GM21381 (cell line): ENCODE measurements at regions not wholly inside any gene's neighbourhood (a gene's known extent, or its start where the extent isn't known, plus 50 kb on each side); places are given as distances from the start of the nearest gene placed in this dataset.
A peak's percentile ranks its signal among the peaks of the same experiment; 100 is the strongest.
"Not testable (repeated sequence)": the region's sequence is repeated elsewhere in the genome, so short reads cannot be mapped to it uniquely, and the experiment has no call there.

Experiments used
- ATAC-seq: cut with Tn5 transposase; IDR thresholded peaks from one replicate; pipeline ENCODE4 v1.9.1; 2021; ENCODE audit warnings: mild to moderate bottlenecking, moderate library complexity; ENCODE audit not compliant: unreplicated experiment

DNA sequence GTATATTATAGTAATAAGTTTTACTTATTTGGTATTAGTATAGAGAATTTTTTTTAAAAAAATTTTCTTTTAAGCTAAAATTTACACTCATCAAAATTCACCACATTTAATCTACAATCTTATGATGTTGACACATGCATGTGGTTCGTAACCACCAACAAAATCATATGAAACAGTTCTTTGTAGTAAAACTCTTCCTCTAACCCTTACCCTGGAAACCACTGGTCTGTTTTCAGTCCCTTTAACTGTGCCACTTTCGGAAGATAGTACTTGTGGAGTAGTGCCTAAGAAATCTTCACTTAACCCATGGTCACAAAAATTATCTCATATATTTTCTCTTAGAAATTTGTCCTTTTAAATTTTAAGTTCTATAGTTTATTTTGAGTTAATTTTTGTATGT is 1498.8 kb downstream of the MAT2B start:
- ATAC-seq = no peak

DNA sequence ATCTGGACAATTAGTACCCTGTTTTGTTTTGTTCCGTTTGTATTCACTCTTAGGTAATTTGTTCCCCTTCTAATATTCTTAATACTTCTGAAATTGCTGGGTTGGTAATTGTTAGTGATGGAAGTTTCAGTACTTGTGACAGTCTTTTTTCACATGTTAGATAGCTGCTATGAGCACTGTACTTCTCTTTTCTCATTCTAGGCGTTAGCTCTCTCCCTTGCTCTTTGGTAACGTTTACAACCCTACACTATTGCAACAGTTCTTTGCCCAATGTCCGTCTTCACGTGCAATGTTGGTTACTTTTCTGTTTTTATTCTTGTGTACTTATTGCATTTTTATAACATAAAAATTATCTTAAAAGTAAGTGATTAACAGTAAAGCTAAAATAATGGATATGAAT is 1509.0 kb downstream of the MAT2B start:
- ATAC-seq = no peak

DNA sequence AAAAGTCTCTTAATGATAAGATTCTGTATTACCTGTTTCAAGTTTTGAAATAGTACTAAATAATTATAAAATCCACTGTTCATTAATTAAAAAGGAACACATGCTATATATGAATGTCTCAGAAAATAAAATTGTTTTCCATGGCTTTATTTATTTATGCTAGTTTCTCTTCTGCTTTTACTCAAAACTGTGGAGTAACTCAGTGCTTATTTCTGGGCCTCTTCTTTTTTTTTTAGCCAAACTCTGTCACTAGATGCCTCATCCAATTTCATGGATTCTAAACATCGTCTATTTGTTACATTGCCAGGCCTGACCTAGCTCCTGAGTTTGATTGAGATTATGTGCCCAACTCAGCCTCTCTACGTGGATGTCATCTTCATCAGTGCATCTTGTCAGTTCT is 1509.7 kb downstream of the MAT2B start:
- ATAC-seq = no peak

DNA sequence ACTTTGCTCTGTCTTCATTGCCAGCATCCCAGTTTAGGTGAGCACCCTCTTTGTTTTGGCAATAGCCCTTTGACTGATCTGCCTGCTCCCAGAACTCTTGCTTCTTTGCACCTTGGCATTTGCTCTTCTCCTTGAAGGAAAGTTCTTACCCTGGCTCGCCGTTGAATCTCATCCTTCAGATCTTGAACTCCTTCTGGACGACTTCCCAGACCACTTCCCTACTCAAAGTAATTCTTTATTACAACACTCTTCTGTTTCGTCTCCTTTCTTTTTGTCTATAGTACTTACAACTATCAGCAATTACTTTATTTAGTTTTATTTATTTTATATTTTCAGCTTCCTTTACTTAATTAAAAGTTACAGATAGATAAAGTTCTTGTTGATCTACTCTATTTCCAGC is 1510.1 kb downstream of the MAT2B start:
- no peak for ATAC-seq

DNA sequence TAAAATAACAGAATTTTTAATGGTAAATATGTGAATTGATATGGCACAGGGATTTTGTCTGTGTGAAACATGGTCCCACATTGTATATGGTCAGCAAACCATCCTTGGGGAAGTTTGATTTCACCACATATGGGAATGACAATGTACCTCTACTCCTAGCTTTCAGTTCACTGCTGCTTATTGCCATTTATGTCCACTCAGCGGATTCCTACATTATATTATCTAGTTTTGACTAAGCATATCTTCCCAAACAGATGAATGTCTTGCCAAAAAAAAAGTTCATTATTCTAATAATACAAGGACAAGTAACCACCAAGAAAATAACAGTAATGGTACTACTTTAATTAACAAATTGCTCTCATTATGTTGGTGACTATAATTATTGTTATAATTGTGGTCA is 1521.6 kb downstream of the MAT2B start:
- no peak for ATAC-seq

DNA sequence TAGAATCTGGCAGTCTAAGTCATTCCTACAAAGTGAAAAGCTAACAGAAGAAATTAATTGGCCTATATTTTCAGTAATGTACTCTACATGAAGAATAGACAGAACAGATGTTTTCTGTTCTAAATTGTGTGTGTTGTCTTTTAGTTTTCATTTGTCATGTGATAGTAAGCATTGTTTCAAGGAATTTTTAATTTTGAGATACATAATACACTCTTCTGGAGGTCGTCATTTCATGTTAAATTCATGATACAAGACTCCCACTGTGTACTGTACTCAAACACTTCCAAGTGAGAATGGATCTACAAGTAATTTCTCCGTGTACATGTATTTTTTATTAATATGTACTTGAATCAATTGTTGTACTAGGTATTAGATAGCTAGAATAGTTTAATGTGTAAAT is 1522.9 kb downstream of the MAT2B start:
- no peak for ATAC-seq

DNA sequence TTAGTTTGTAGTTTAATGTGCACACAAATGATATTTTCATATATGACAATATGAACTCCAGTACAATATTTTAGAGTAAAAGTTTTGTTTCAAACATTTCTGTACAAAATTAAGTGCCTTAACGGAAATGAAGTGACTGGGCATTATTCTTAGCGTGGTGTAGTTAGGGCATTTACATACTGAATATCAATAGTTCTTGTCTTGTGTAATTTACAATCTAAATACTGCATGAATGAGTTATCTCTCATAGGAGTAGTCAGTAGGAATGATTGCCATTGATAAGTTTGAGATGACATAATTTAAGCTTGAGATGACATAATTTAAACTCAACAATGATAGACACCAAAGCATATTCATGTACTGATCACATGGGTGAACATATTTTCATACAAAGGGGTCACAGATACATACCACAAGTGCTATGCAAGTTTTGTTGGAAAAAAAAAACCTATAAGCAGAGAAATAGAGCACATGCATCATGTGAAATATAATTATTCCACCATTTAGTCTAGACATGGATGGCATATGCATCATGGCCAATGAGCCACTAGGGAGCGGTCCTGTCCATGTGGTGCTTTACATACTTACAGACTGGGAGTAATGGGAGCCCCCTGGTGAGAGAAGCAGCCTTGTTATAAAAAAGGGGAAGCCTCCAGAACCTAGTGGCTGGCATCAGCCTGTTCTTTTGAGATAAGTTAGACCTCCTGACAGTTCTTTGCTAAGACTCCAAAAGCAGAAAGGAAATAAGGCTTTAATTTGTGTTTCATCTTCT is 1523.9 kb downstream of the MAT2B start:
- ATAC-seq = peak; percentile 69

DNA sequence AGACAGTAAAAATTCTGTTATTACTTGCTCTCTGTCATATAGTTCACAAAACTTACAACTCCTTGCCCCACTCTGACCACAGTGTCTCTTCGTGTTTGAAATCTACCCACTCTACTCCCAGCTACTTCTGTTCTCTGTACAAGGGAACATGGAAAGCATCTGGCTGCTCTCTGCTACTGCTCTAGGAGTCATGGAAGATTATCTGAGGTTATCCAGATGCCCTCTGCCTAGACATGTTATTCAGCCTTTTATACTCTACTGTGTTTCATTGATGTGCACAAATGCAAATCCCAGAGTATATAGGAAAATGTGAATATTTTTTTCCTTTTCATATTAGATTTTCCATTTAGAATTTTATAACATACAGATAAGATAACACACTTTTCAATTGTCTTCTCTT is 1525.6 kb downstream of the MAT2B start:
- no peak for ATAC-seq

DNA sequence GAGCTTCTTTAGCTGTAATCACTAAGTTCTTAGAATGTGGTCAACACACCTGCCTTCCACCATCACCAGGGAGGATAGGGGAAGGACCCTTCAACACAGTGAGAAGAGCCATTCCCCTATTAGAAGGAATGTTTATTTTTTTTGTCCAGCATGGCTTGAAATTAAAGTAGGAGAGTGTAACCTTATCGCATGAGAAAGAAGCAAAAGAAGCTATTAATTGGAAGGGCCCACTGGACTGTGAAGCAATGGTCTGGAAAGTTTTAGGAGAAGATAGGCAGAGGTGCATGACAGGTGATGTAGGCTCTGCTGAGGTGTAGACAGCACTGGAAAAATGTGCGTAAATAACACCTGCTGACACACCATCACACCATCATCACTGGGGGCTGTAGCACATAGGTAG is 1526.0 kb downstream of the MAT2B start:
- no peak for ATAC-seq

DNA sequence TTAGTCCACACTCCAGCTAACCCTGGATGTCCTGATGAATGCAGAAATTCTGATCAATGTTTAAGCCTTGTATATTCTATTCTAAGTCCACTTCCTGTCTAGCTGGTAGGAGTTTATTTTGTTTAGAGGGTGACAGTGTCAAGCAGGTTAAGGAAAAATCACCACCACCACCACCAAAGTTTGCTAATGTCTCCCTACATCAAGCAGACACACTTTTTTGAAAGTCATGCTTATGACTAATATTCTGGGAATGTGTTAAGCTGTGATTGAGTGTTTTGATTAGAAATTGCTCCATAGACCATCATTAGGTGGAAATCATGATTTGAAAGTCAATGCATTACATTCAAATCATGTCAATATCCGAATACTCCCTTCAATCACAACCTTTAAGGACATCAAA is 1530.1 kb downstream of the MAT2B start:
- no peak for ATAC-seq

DNA sequence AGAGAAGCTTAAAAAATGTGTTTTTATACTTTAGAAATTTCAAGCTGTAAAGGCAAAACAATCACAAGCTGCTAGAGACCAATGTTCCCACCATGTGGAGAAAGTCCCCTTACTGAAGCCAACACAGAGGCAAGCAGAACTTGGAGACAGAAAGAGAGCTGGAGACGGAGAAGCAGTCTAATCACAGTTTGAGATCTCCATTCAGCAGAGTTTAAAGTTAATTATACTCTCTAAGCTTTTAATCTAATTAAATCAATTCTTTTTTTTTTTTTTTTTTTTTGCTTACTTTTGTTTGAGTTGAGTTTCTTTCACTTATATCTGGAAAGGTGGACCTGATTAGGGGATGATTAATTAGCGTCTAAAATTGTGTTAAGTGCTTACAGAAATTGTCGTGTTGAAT is 1534.3 kb downstream of the MAT2B start:
- no peak for ATAC-seq

DNA sequence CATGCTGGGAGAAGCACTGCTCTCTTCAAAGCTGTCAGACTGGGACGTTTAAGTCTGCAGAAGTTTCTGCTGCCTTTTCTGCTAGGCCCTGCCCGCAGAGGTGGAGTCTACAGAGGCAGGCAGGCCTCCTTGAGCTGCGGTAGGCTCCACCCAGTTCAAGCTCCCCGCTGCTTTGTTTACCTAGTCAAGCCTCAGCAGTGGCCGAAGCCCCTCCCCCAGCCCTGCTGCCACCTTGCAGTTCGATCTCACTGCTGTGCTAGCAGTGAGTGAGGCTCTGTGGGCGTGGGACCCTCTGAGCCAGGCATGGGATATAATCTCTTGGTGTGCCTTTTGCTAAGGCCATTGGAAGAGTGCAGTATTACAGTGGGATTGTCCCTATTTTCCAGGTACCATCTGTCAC is 1540.5 kb downstream of the MAT2B start:
- ATAC-seq = not testable (repeated sequence)

DNA sequence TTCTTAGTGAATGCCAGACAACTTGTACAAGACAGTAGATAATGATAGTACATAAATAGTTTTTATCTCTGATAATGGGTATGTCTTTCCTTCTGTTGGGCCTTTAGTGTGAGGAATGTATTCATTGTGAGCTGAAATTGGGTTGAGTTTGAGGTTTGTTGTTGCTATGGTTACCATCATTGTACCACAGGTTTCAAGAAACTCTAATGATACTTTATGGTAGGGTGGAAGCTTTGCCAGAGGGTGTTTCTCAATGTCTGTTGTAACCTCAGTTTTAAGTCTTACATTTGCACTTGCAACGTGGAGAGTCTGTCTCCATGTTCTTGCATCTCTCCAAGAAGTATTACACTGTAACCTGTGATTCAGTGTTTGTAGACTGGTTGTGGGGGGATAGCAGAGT is 1550.1 kb downstream of the MAT2B start:
- no peak for ATAC-seq

DNA sequence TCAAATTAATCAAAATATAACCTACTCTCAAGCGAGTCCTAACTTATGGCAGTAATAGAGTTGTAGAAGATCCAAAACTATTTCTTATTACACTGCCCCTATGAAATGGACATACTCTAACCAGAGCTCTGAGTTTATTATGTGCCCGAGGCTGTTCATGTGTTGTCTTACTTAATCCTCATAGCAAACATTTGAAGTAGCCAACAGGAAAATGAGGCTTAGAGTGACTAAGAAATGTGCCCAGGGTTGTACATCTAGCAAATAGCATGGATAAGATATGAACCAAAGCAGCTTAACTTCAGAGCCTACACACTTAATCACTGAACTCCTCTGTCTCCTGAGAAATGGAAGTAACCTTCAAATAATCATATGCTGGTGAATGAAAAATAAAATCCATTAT is 1551.7 kb downstream of the MAT2B start:
- no peak for ATAC-seq

DNA sequence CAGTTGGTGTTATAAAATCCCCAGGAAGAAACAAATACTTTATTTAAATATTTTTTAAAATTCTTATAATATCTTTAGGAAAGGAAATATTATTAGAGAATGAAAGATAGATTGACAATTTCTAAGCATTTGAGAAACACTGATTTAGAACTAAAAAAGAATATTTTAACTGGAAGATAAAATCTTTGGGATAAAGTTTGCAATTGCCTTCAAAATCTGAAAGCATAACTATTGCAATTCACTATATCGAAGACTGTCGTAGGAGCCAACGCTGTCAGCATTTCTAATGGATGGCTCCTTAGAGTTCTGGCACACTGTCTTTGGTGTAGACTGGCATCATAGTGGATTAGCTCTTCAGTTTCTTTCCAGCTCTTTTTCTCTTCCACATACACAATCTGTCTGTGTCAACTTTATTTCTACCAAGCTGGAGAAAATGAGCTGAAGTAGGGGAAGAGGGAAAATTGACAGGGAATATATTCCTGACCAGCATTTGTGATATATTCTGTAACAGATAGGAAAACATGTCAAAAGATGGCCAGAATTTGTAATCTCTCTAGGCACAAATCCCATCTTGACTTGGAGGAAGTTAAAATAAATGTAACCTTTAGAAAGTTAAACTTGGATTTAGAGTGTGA is 1561.4 kb downstream of the MAT2B start:
- no peak for ATAC-seq

DNA sequence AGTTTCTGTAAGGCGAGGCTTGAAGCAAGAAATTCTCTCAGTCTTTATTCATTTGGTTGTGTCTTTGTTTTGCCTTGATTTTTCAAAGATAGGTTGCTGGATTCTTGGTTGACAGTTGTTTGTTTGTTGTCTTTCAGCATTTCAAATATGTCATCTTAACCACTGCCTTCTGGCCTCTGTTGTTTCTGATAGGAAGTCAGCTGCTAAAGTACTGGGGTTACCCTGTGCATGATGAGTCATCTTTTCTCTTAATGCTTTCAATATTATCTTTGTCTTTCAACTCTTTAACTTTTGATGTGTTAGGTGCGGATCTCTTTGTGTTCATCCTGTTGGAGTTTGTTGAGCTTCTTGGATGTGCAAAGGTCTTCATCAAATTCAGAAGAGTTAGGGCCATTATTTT is 1571.3 kb downstream of the MAT2B start:
- ATAC-seq = no peak

DNA sequence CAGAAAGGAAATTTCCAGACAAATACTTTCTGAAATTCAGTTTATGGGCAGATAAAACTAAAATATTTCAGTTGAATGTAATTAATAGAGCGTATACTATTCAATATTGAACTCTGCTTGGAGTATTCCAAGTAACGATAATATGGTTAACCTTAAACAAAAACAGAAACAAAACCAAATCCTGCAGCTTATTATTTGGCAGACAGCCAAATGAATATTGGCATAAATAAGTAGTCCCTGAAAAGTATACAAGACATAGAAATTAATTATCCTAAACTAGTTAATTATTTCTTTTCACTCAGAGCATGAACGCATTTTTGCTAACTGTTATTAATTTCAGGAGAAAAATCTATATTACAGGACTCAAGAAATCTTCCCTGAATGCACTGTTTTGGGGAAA is 1574.0 kb downstream of the MAT2B start:
- ATAC-seq = no peak

DNA sequence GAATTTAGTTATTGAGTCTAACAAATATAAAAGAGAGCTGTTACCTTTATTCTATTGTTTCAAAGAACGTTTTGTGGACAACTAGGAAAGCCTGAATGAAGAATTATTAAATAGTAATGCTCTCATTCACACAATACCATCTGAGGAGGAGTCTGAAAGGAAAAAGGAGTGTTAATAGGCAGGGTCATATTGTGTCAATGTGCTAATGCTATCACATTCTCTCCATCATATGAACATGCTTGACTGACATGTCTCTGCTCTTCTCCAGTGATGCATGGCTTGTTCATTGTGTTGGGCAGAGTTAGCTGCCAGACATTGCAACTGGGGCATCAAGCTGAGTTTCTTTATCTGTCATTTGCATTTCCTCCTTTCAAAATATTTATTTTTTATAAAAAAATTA is 1578.0 kb downstream of the MAT2B start:
- no peak for ATAC-seq

DNA sequence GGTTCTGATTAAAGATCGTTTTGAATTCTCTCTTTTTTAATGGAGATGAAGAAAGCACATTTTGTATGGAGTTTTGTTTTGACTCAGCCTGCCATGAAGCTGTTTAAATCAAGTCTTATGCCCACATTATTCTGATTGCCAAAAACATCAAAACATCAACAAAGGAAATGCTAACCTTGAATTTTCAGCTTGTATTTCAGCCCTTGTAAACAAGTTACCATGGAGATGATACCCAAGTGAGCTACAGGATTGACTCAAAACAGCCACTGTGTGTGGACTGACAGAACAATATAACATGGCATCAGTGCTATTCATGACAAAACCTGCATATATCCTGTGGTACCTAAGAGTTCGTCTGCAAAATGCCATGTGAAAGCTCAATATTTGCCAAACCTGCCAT is 1581.0 kb downstream of the MAT2B start:
- no peak for ATAC-seq

DNA sequence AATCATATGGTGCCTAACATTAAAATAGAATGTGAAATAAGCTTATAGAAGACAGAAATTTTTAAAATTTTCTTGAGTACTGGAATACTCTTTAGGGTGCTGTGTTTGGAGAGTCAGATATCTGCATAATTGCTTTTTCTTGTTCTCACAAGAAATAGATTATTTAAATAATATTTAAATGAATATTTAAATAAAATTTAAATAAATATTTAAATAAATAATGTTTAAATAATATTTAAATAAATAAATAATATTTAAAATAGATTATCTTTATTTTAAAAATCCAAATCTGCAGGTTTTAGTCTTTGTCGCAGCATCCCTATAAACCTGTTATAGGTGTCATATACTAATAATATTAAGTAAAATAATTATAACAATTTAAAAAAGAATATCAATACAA is 1589.4 kb downstream of the MAT2B start:
- no peak for ATAC-seq

DNA sequence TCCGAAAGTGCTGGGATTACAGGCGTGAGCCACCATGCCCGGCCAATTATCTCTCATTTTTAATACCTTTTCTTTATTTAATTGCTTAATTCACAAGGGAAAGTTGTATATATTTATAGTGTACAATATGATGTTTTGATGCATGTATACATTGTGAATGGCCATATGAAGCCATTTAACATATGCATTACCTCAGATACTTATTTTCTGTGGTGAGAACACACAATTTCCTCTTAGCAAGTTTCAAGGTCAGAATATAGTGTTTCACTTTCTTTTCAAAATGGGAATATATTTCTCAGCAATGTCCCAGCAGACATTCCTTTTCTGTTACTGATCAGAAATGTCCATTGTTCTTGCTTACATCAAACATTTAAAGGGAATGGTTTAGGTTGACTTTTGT is 1596.3 kb downstream of the MAT2B start:
- no peak for ATAC-seq

DNA sequence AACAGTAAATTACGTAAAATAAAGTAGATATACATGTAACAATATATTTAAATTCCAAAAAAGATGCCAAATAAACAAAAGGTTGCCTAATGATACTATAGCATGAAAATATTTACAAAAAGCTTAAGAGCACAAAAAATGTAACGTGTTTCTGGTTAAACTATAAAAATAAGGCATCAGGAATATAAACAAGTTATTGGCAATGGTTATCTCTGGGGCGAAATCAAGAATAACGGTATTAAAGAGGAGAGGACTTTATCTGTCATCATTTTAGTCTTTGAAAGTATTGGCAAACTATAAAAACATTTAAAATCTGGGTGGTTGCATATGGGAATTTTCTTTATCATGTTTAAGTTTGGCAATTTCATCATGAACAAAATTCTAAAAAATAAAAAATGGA is 1599.2 kb downstream of the MAT2B start:
- no peak for ATAC-seq

DNA sequence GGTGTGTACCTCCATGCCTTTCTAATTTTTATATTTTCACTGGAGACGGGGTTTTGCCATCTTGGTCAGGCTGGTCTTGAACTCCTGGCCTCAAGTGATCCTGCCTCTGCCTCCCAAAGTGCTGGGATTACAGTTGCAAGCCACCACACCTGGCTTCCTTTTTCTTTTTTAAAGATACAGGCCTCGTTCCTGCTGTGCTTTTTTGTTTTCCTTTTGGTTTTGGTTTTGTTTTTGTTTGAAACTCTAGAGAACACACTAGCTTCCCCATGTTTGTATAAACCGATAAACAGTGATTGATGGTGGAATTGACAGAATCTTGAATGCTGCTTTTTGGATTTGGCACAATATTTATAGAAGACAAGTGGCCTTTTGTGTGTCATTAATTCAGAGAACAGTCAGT is 1603.4 kb downstream of the MAT2B start:
- ATAC-seq = no peak
